H1 (cell line): ENCODE measurements at regions not wholly inside any gene's neighbourhood (a gene's known extent, or its start where the extent isn't known, plus 50 kb on each side); places are given as distances from the start of the nearest gene placed in this dataset.

Source experiments
- CTCF ChIA-PET: fragments of 300-600 bp; sonication (Branson Sonifier 250); formaldehyde crosslinking; loops from one replicate; lab custom pipeline; 2021; ENCODE audit not compliant: partially characterized antibody; lab: Charles Lee
- POLR2A ChIA-PET: fragments of 300-600 bp; sonication (Branson Sonifier 250); formaldehyde crosslinking; loops from one replicate; lab custom pipeline; 2021; ENCODE audit warnings: inconsistent platforms; ENCODE audit not compliant: partially characterized antibody; lab: Charles Lee
- DNase-seq, 2 experiments: peaks; one replicate each; pipeline versions ENCODE4 v3.0.0 to v3.0.0-alpha.2; 2010 to 2022; ENCODE audit warnings: low spot score in 2 of 2, low read depth in 1 of 2, mixed read lengths in 1 of 2
- FAIRE-seq: peaks from 2 replicates; lab custom pipeline; 2011; peaks lifted over from hg19 to GRCh38; lab: Jason Lieb, UNC
- H2AFZ ChIP-seq: 2 replicates; pipeline ENCODE4 v1.8.1; 2012; ENCODE audit warnings: low read length, inconsistent platforms
- H2AK5ac ChIP-seq: 2 replicates; pipeline ENCODE4 v1.6.1; 2013; ENCODE audit warnings: low read depth, low read length
- H2BK120ac ChIP-seq: replicated peaks from 2 replicates; pipeline ENCODE3; 2013; ENCODE audit warnings: low read depth, low read length, inconsistent platforms
- H2BK12ac ChIP-seq: 2 replicates; pipeline ENCODE4 v1.6.1; 2013; ENCODE audit warnings: low read depth, low read length
- H2BK15ac ChIP-seq: 2 replicates; pipeline ENCODE4 v1.6.1; 2013; ENCODE audit warnings: low read length
- H2BK20ac ChIP-seq: 2 replicates; pipeline ENCODE4 v1.6.1; 2013; ENCODE audit warnings: low read length
- H2BK5ac ChIP-seq: 2 replicates; pipeline ENCODE4 v1.6.1; 2013; ENCODE audit warnings: low read depth, low read length
- H3K14ac ChIP-seq: 2 replicates; pipeline ENCODE4 v1.6.1; 2013; ENCODE audit warnings: inconsistent platforms; ENCODE audit not compliant: insufficient read length
- H3K18ac ChIP-seq: 2 replicates; pipeline ENCODE4 v1.6.1; 2013; ENCODE audit warnings: low read length; ENCODE audit errors: extremely low read depth
- H3K23ac ChIP-seq: 2 replicates; pipeline ENCODE4 v1.6.1; 2013; ENCODE audit warnings: inconsistent platforms; ENCODE audit not compliant: insufficient read length
- H3K23me2 ChIP-seq: 2 replicates; pipeline ENCODE4 v1.6.1; 2013; ENCODE audit warnings: low read depth, low read length
- H3K27ac ChIP-seq: 2 replicates; pipeline ENCODE4 v1.6.1; 2011; ENCODE audit warnings: low read depth, low read length, inconsistent platforms
- H3K27me3 ChIP-seq, 4 experiments: replicated peaks in 1 of 4; 1 replicate in 1 of 4; 2 replicates in 3 of 4; pipeline versions ENCODE4 v1.6.1 to v1.8.1; 2011 to 2013; ENCODE audit warnings: low read length in 3 of 4, mild to moderate bottlenecking in 3 of 4, inconsistent platforms in 2 of 4, mixed read lengths in 2 of 4, moderate library complexity in 1 of 4; ENCODE audit not compliant: control insufficient read depth in 3 of 4, insufficient read depth in 3 of 4; ENCODE audit errors: extremely low read depth in 1 of 4
- H3K36me3 ChIP-seq, 4 experiments: 2 replicates each; pipeline versions ENCODE4 v1.6.1 to v1.8.1; 2011 to 2013; ENCODE audit warnings: mild to moderate bottlenecking in 4 of 4, low read length in 3 of 4, moderate library complexity in 2 of 4, control low read depth in 1 of 4, inconsistent platforms in 1 of 4; ENCODE audit not compliant: insufficient read depth in 4 of 4, control insufficient read depth in 2 of 4
- H3K4ac ChIP-seq: replicated peaks from 2 replicates; pipeline ENCODE3; 2013; ENCODE audit warnings: low read length, low read depth, mixed read lengths, inconsistent platforms; ENCODE audit not compliant: insufficient read length
- H3K4me1 ChIP-seq, 4 experiments: replicated peaks in 1 of 4; 1 replicate in 1 of 4; 2 replicates in 3 of 4; pipeline versions ENCODE4 v1.6.1 to v1.8.1; 2011 to 2013; ENCODE audit warnings: low read length in 3 of 4, inconsistent platforms in 2 of 4, mixed read lengths in 1 of 4; ENCODE audit not compliant: insufficient read depth in 4 of 4, control insufficient read depth in 3 of 4
- H3K4me2 ChIP-seq, 2 experiments: 2 replicates each; pipeline versions ENCODE4 v1.6.1 to v1.8.1; 2011 to 2013; ENCODE audit warnings: low read depth in 2 of 2, low read length in 2 of 2, control low read depth in 1 of 2, inconsistent platforms in 1 of 2, mild to moderate bottlenecking in 1 of 2; ENCODE audit not compliant: insufficient read depth in 1 of 2
- H3K4me3 ChIP-seq, 4 experiments: fragments of 200-600, 300-600 bp in 1 of 4; sonication (generic), shearing (Covaris generic), sonication (Bioruptor Twin) in 1 of 4; 2 replicates each; pipeline versions ENCODE4 v1.5.1 to v1.8.1; 2011 to 2016; ENCODE audit warnings: low read length in 4 of 4, low read depth in 3 of 4, control low read depth in 2 of 4, inconsistent platforms in 2 of 4, mild to moderate bottlenecking in 2 of 4, mixed read lengths in 1 of 4, moderate library complexity in 1 of 4; ENCODE audit not compliant: insufficient read depth in 2 of 4; ENCODE audit errors: extremely low read depth in 1 of 4
- H3K56ac ChIP-seq: replicated peaks from 2 replicates; pipeline ENCODE3; 2013; ENCODE audit warnings: low read depth, mild to moderate bottlenecking, mixed read lengths, low read length, inconsistent platforms; ENCODE audit not compliant: insufficient read length
- H3K79me1 ChIP-seq: 2 replicates; pipeline ENCODE4 v1.6.1; 2013; ENCODE audit warnings: low read depth, low read length, control low read depth
- H3K79me2 ChIP-seq, 2 experiments: 2 replicates each; pipeline versions ENCODE4 v1.6.1 to v1.8.1; 2012 to 2013; ENCODE audit warnings: low read length in 2 of 2, mild to moderate bottlenecking in 2 of 2, inconsistent platforms in 1 of 2; ENCODE audit not compliant: insufficient read depth in 2 of 2, control insufficient read depth in 1 of 2
- H3K9ac ChIP-seq, 4 experiments: replicated peaks in 1 of 4; 1 replicate in 1 of 4; 2 replicates in 3 of 4; pipeline versions ENCODE4 v1.6.1 to v1.8.1; 2011 to 2013; ENCODE audit warnings: low read depth in 3 of 4, low read length in 3 of 4, control low read depth in 2 of 4, mild to moderate bottlenecking in 2 of 4, moderate library complexity in 2 of 4, inconsistent platforms in 1 of 4; ENCODE audit errors: extremely low read depth in 1 of 4
- H3K9me3 ChIP-seq, 2 experiments: 2 replicates each; pipeline versions ENCODE4 v1.6.1 to v1.8.1; 2012 to 2013; ENCODE audit warnings: mild to moderate bottlenecking in 2 of 2, moderate library complexity in 2 of 2, control low read depth in 1 of 2, inconsistent platforms in 1 of 2, low read depth in 1 of 2, low read length in 1 of 2, mixed read lengths in 1 of 2; ENCODE audit not compliant: insufficient read depth in 2 of 2
- H4K20me1 ChIP-seq, 2 experiments: replicated peaks in 1 of 2; 2 replicates each; pipeline versions ENCODE3 to v1.8.1; 2011 to 2013; ENCODE audit warnings: inconsistent platforms in 2 of 2, low read length in 2 of 2, mild to moderate bottlenecking in 1 of 2; ENCODE audit not compliant: insufficient read depth in 2 of 2, control insufficient read depth in 1 of 2
- H4K5ac ChIP-seq: 2 replicates; pipeline ENCODE4 v1.6.1; 2013; ENCODE audit warnings: low read length, low read depth, mixed read lengths, inconsistent platforms; ENCODE audit not compliant: insufficient read length
- H4K8ac ChIP-seq: 2 replicates; pipeline ENCODE4 v1.8.0; 2013; ENCODE audit warnings: mild to moderate bottlenecking, moderate library complexity, low read length, inconsistent platforms; ENCODE audit not compliant: insufficient read depth; ENCODE audit errors: extremely low read depth
- H4K91ac ChIP-seq: replicated peaks from 2 replicates; pipeline ENCODE3; 2013; ENCODE audit warnings: low read length, mixed read lengths, inconsistent platforms; ENCODE audit not compliant: insufficient read length
- CEBPB ChIP-seq: IDR thresholded peaks from 2 replicates; pipeline ENCODE4 v1.6.1; 2012; ENCODE audit warnings: low read depth, low read length
- POLR2A ChIP-seq, 2 experiments: IDR thresholded peaks; 1 replicate in 1 of 2; 2 replicates in 1 of 2; pipeline ENCODE4 v1.6.1; 2011; ENCODE audit warnings: low read depth in 2 of 2, low read length in 2 of 2, mild to moderate bottlenecking in 2 of 2; ENCODE audit errors: control extremely low read depth in 1 of 2
- RXRA ChIP-seq: IDR thresholded peaks from 2 replicates; pipeline ENCODE4 v1.6.1; 2011; ENCODE audit warnings: low read depth, mild to moderate bottlenecking, low read length, moderate library complexity; ENCODE audit not compliant: insufficient read depth
- TBP ChIP-seq: IDR thresholded peaks from 2 replicates; pipeline ENCODE4 v1.6.1; 2011; ENCODE audit warnings: low read depth, low read length, improper control_type of control experiment
- WGBS, 2 experiments: shearing (Covaris generic) in 1 of 2; methylation state at CpG; one replicate each; pipeline versions ENCODE4 v1.1.6 to v1.1.7; 2013 to 2015; ENCODE audit warnings: low lambda C conversion rate in 2 of 2, mixed read lengths in 2 of 2, inconsistent platforms in 1 of 2, low coverage in 1 of 2, missing lambda C conversion rate in 1 of 2; ENCODE audit not compliant: insufficient replicate concordance in 2 of 2, insufficient coverage in 1 of 2, insufficient read length in 1 of 2; ENCODE audit errors: extremely low coverage in 1 of 2, missing lambda C conversion rate in 1 of 2; 5-methylcytosine and 5-hydroxymethylcytosine counted together

DNA sequence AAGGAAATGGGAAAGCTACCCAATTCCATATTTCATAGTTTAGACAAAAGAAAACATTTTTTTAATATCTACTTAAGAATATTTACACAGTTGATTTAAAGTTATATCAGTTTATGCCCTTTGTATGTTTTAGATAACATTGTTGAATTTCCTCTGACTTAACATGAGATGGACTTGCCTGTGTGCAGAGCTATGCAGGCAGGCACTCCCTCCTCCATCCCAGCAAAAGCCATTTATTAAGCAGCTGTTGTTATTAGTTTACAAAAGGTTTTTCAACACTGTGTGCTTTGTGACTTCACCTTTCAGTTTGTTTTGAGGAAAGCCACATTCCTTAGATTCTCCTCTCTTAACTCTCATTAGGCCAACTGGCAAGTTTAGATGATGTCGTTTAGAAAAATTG lies 337.5 kb upstream of the PDE3A start:
- Histone ChIP-seq H3K9me3 (no peaks in the 10 kb centered on the region), H3K27me3 (no peaks in the 10 kb centered on the region), H3K56ac (no peak overlapping the region), H3K18ac (no peak overlapping the region), H3K4me2 (no peak overlapping the region), H3K36me3 (no peaks in the 10 kb centered on the region), H3K79me2 (no peaks in the 10 kb centered on the region), H4K5ac (no peak overlapping the region), H3K27ac (no peak overlapping the region), H2AFZ (no peak overlapping the region), H2BK15ac (no peak overlapping the region), H3K4me1 (no peaks in the 10 kb centered on the region; a peak in 1 of 7 replicates), H3K23ac (no peak overlapping the region), H2AK5ac (no peak overlapping the region), H3K14ac (no peak overlapping the region), H3K4ac (no peak overlapping the region), H3K79me1 (no peaks in the 10 kb centered on the region), H3K4me3 (no peak overlapping the region), H2BK12ac (no peak overlapping the region), H2BK120ac (no peak overlapping the region), H2BK5ac (no peak overlapping the region), H2BK20ac (no peak overlapping the region), H3K9ac (no peak overlapping the region), H4K91ac (no peak overlapping the region), H4K20me1 (no peaks in the 10 kb centered on the region), H4K8ac (no peak overlapping the region), H3K23me2 (no peaks in the 10 kb centered on the region)
- FAIRE-seq (peak; percentile 45), DNase-seq (no peak)
- TF ChIP-seq CEBPB (no peak), POLR2A (IDR thresholded peaks at IDR 0.05; ENCODE audit: control extremely low read depth in 1 of 2, low read depth in 2 of 2, low read length in 2 of 2) (no peak), TBP (no peak), RXRA (no peak)
- ChIA-PET CTCF (interaction anchor here (0.8 to 1.1 kb wide), 2 partner anchors 14 to 16 kb away, joined by 3 read pairs; no protein-coding TSS in a partner anchor), POLR2A (no interaction called here)
- 88% methylated on average over 1 of the region's 1 CpG; no CpG with 5 or more reads in 1 of the 2 experiments for WGBS, 2 experiments
